Upper lobe of right lung (tissue), 1 donor: ENCODE measurements at regions not wholly inside any gene's neighbourhood (a gene's known extent, or its start where the extent isn't known, plus 50 kb on each side); places are given as distances from the start of the nearest gene placed in this dataset.

Experiments
- ATAC-seq: fragments of 200-7000 bp; cut with Tn5 transposase; one replicate; pipeline ENCODE4 v1.9.1; 2020; ENCODE audit warnings: mild to moderate bottlenecking, moderate library complexity
- DNase-seq: peaks from one replicate; pipeline ENCODE4 v3.0.0-alpha.2; 2020
- H3K27ac ChIP-seq: fragments of 200-600 bp; one replicate; pipeline ENCODE4 v1.8.0; 2022
- H3K27me3 ChIP-seq: fragments of 200-600 bp; one replicate; pipeline ENCODE4 v1.8.0; 2022; ENCODE audit warnings: mild to moderate bottlenecking
- H3K36me3 ChIP-seq: fragments of 200-600 bp; one replicate; pipeline ENCODE4 v1.8.0; 2022
- H3K4me1 ChIP-seq: fragments of 200-600 bp; one replicate; pipeline ENCODE4 v1.8.0; 2022
- H3K4me3 ChIP-seq: fragments of 200-600 bp; one replicate; pipeline ENCODE4 v1.8.0; 2022; ENCODE audit warnings: mild to moderate bottlenecking
- H3K9me3 ChIP-seq: fragments of 200-600 bp; one replicate; pipeline ENCODE4 v1.8.0; 2022
- CTCF ChIP-seq: fragments of 200-600 bp; IDR thresholded peaks from one replicate; pipeline ENCODE4 v1.8.0; 2022; ENCODE audit warnings: antibody characterized with exemption
- intact Hi-C: fragments of 100-400 bp; cut with DNase I; formaldehyde crosslinking; loops from one replicate; pipeline ENCODE4 v1.11.0; 2022
- donor health status: DM: no; HTN: yes; CAD: no; lungs with severe emphysema.

GRCh38 chr2:7844414-7844965, 837.4 kb upstream of the ID2 start:
- intact Hi-C loops, result no loop called here
- no peak for ATAC-seq
- no peaks in the 10 kb centered on the region for H3K4me1 ChIP-seq
- H3K9me3 ChIP-seq, result no peaks in the 10 kb centered on the region
- H3K4me3 ChIP-seq, result no peak overlapping the region
- H3K36me3 ChIP-seq, result no peaks in the 10 kb centered on the region
- TF ChIP-seq CTCF, result no peak
- H3K27me3 ChIP-seq, result peaks cover 6% of the 10 kb centered on the region
- no peak overlapping the region for H3K27ac ChIP-seq
- no peak for DNase-seq

- DNase-seq (no peak), ATAC-seq (no peak)
- Histone ChIP-seq H3K4me1 (no peaks in the 10 kb centered on the region), H3K36me3 (no peaks in the 10 kb centered on the region), H3K27ac (no peak overlapping the region), H3K4me3 (no peak overlapping the region), H3K9me3 (no peaks in the 10 kb centered on the region), H3K27me3 (peaks cover 6% of the 10 kb centered on the region)
- intact Hi-C loops, result no loop called here
- no peak for TF ChIP-seq CTCF
Measured at GRCh38 chr2:7845332-7845731, 836.5 kb upstream of the ID2 start.

GRCh38 chr2:7846607-7847006, 835.2 kb upstream of the ID2 start:
- no peak for ATAC-seq
- intact Hi-C loops, result no loop called here

GRCh38 chr2:7847321-7847720, 834.5 kb upstream of the ID2 start:
- H3K36me3 ChIP-seq, result no peaks in the 10 kb centered on the region
- no peaks in the 10 kb centered on the region for H3K9me3 ChIP-seq
- DNase-seq (no peak), ATAC-seq (no peak)
- no peak overlapping the region for H3K4me3 ChIP-seq
- H3K27ac ChIP-seq, result no peak overlapping the region
- no peaks in the 10 kb centered on the region for H3K4me1 ChIP-seq
- no peak for TF ChIP-seq CTCF
- peaks cover 6% of the 10 kb centered on the region for H3K27me3 ChIP-seq
- intact Hi-C loops, result no loop called here

More at GRCh38 chr2:7846607-7847006, 835.2 kb upstream of the ID2 start:
- no peak overlapping the region for H3K27ac ChIP-seq
- no peaks in the 10 kb centered on the region for H3K4me1 ChIP-seq
- H3K27me3 ChIP-seq, result peaks cover 6% of the 10 kb centered on the region
- DNase-seq, result no peak
- H3K4me3 ChIP-seq, result no peak overlapping the region
- no peaks in the 10 kb centered on the region for H3K36me3 ChIP-seq
- TF ChIP-seq CTCF, result no peak
- H3K9me3 ChIP-seq, result no peaks in the 10 kb centered on the region

- no peaks in the 10 kb centered on the region for H3K4me1 ChIP-seq
- H3K36me3 ChIP-seq, result no peaks in the 10 kb centered on the region
- DNase-seq, result no peak
- no peak for ATAC-seq
- no peak overlapping the region for H3K4me3 ChIP-seq
- H3K27me3 ChIP-seq, result peaks cover 6% of the 10 kb centered on the region
- no peak overlapping the region for H3K27ac ChIP-seq
- no peaks in the 10 kb centered on the region for H3K9me3 ChIP-seq
- no peak for TF ChIP-seq CTCF
- intact Hi-C loops, result no loop called here
Measured at GRCh38 chr2:7849027-7849426, 832.8 kb upstream of the ID2 start.

GRCh38 chr2:7849531-7849930, 832.3 kb upstream of the ID2 start:
- Histone ChIP-seq H3K4me3 (no peak overlapping the region), H3K36me3 (no peaks in the 10 kb centered on the region), H3K4me1 (no peaks in the 10 kb centered on the region), H3K27me3 (peaks cover 6% of the 10 kb centered on the region), H3K9me3 (no peaks in the 10 kb centered on the region), H3K27ac (no peak overlapping the region)
- TF ChIP-seq CTCF, result no peak
- no peak for DNase-seq
- ATAC-seq, result no peak
- intact Hi-C loops, result no loop called here
